Transverse colon (tissue), 4 donors: ENCODE measurements at regions not wholly inside any gene's neighbourhood (a gene's known extent, or its start where the extent isn't known, plus 50 kb on each side); places are given as distances from the start of the nearest gene placed in this dataset.
"Not testable (repeated sequence)": the region's sequence is repeated elsewhere in the genome, so short reads cannot be mapped to it uniquely, and the experiment has no call there.

ENCODE experiments used
- DNase-seq: peaks from one replicate; pipeline ENCODE4 v3.0.0-alpha.2; 2019
- H3K27ac ChIP-seq, 4 donors: fragments of 200-600 bp; sonication (generic); 2 replicates each; pipeline ENCODE4 v1.5.1; 2016 to 2018; ENCODE audit warnings: inconsistent platforms in 4 of 4
- H3K27me3 ChIP-seq: fragments of 200-600 bp; sonication (generic); 2 replicates; pipeline ENCODE4 v1.5.1; 2017; ENCODE audit warnings: inconsistent platforms
- H3K36me3 ChIP-seq, 4 donors: fragments of 200-600 bp; sonication (generic); 2 replicates each; pipeline ENCODE4 v1.5.1; 2017 to 2019; ENCODE audit warnings: inconsistent platforms in 4 of 4
- H3K4me1 ChIP-seq, 4 donors: fragments of 200-600 bp; sonication (generic); 2 replicates each; pipeline ENCODE4 v1.5.1; 2017 to 2020; ENCODE audit warnings: inconsistent platforms in 4 of 4
- H3K4me3 ChIP-seq, 4 donors: fragments of 200-600 bp; sonication (generic); 1 replicate in 1 of 4; 2 replicates in 3 of 4; pipeline versions ENCODE4 v1.5.1 to v1.6.1; 2017 to 2019; ENCODE audit warnings: inconsistent platforms in 4 of 4
- H3K9me3 ChIP-seq, 2 donors: fragments of 200-600 bp; sonication (generic); 2 replicates each; pipeline ENCODE4 v1.5.1; 2017 to 2019; ENCODE audit warnings: inconsistent platforms in 2 of 2
- EP300 ChIP-seq: sonication (generic); formaldehyde crosslinking; IDR thresholded peaks from one replicate; pipeline ENCODE4 v1.6.1; 2017; ENCODE audit warnings: antibody characterized with exemption, low read depth
- POLR2A ChIP-seq: fragments of 450-650 bp; IDR thresholded peaks from one replicate; pipeline ENCODE4 v1.6.1; 2016; ENCODE audit warnings: antibody characterized with exemption, mild to moderate bottlenecking, moderate library complexity
- POLR2AphosphoS5 ChIP-seq, 3 donors: sonication (generic); formaldehyde crosslinking; IDR thresholded peaks; one replicate each; pipeline ENCODE4 v1.6.1; 2016; ENCODE audit warnings: antibody characterized with exemption in 3 of 3
- WGBS, 2 donors: methylation state at CpG; one replicate each; pipeline ENCODE4 v1.1.5; 2018; ENCODE audit warnings: low coverage in 1 of 2; 5-methylcytosine and 5-hydroxymethylcytosine counted together
- in situ Hi-C, 4 donors: fragments of 200-750 bp; cut with MboI; loops; one replicate each; pipeline versions ENCODE4 v1.15.0 to v1.15.1; 2017; ENCODE audit warnings: low sequenced_read_pairs in 3 of 4, low pct_ligation_motif_present in 1 of 4, low pct_unique_long_range_greater_than_20kb in 1 of 4
- intact Hi-C: fragments of 100-400 bp; cut with DNase I; formaldehyde crosslinking; loops from one replicate; pipeline ENCODE4 v1.15.1; 2023; ENCODE audit warnings: low total_unique reads
- TF ChIP-seq, protein P1 (sequence below), 5 experiments: fragments of 200-600 bp in 3 of 5; fragments of 450-650 bp in 2 of 5; sonication (generic) in 3 of 5; IDR thresholded peaks; 1 replicate in 2 of 5; 2 replicates in 3 of 5; pipeline ENCODE4 v1.5.1; 2016 to 2017; ENCODE audit warnings: antibody characterized with exemption in 5 of 5, inconsistent platforms in 3 of 5, mild to moderate bottlenecking in 2 of 5, moderate library complexity in 1 of 5

DNA sequence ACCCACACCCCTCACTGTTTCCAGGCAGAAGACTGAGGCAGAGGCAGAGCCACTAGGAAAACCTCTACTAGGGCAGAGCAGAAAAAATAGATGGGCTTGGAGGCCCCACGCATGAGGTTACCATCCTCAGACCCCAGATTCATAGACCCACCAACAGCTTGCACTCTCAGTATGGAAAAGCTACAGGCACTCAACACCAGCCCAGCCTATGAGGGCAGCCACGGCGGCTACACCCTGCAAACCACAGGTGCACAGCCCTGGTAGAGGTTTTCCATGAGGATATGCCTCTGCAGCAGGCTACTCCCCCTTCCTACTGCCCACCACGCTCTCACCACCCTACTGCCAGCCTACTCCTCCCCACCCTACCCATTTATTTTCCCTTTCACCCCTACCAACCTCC, 235.1 kb downstream of the CWH43 start:
- in situ Hi-C loops (no loop called here), intact Hi-C loops (no loop called here)
- DNase-seq, result no peak
- H3K36me3 ChIP-seq, result no peaks in the 10 kb centered on the region
- 25 to 45% methylated on average over 2 to 4 of the region's 4 CpGs for WGBS, 2 donors
- no peaks in the 10 kb centered on the region for H3K9me3 ChIP-seq
- no peak overlapping the region for H3K27ac ChIP-seq
- no peak for TF ChIP-seq EP300
- TF ChIP-seq POLR2AphosphoS5 (IDR thresholded peaks at IDR 0.05), result no peak
- TF ChIP-seq POLR2A, result no peak
- TF ChIP-seq, protein P1, sequence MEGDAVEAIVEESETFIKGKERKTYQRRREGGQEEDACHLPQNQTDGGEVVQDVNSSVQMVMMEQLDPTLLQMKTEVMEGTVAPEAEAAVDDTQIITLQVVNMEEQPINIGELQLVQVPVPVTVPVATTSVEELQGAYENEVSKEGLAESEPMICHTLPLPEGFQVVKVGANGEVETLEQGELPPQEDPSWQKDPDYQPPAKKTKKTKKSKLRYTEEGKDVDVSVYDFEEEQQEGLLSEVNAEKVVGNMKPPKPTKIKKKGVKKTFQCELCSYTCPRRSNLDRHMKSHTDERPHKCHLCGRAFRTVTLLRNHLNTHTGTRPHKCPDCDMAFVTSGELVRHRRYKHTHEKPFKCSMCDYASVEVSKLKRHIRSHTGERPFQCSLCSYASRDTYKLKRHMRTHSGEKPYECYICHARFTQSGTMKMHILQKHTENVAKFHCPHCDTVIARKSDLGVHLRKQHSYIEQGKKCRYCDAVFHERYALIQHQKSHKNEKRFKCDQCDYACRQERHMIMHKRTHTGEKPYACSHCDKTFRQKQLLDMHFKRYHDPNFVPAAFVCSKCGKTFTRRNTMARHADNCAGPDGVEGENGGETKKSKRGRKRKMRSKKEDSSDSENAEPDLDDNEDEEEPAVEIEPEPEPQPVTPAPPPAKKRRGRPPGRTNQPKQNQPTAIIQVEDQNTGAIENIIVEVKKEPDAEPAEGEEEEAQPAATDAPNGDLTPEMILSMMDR (IDR thresholded peaks at IDR 0.05), result no peak
- H3K4me3 ChIP-seq, result no peak overlapping the region
- no peaks in the 10 kb centered on the region for H3K27me3 ChIP-seq
- no peaks in the 10 kb centered on the region for H3K4me1 ChIP-seq

DNA sequence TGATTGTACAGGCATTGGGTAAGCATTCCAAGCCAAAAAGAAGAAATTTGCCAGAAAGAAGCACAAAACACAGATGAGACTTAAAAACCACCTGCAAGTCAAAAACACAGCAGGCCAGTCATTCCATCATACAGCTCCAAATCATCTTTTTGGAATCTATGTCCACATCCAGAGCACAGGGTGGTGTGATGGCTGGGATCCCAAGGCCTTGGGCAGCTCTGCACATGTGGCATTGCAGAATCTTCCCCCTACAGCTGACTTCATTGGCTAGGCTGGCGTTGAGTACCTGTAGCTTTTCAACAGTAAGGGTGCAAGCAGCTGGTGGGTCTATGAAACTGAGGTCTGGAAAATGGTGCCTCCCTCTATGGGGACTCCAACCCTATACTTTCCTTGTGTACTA, 236.7 kb downstream of the CWH43 start:
- H3K4me3 ChIP-seq, H3K27ac ChIP-seq, H3K9me3 ChIP-seq, H3K36me3 ChIP-seq, in situ Hi-C loops, DNase-seq, H3K4me1 ChIP-seq, H3K27me3 ChIP-seq, intact Hi-C loops: not testable (repeated sequence)
- 47 to 80% methylated on average over 1 of the region's 1 CpG for WGBS, 2 donors

DNA sequence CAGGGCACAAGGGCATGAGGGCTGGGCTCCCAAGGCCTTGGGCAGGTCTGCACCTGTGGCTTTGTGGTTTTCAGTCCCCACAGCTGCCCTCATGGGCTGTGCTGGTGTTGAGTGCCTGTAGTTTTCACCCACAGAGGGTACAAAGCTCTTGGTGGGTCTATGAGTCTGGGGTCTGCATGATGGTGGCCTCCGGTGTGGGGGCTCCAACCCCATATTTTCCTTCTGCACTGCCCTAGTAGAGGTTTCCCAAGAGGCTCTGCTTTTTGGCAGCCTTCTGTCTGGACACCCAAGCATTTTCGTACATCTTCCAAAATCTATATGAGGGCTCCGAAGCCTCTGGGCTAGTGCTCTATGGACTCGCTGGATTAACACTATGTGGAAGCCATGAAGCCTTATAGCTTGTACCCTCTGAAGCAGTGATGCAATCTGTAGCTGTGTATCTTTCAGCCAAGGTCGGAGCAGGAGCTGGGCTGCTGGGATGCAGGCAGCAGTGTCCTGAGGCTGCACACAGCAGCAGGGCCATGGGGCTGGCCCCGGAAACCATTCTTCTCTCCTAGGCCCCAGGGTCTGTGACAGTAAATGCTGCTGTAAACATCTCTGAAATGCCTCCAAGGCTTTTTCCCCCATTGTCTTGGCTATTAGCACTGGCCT, 240.3 kb downstream of the CWH43 start:
- H3K36me3 ChIP-seq, DNase-seq, H3K4me1 ChIP-seq, H3K4me3 ChIP-seq, H3K27ac ChIP-seq, H3K27me3 ChIP-seq, intact Hi-C loops, in situ Hi-C loops, H3K9me3 ChIP-seq: not testable (repeated sequence)
- WGBS, 2 donors, result 79% methylated on average over 6 of the region's 6 CpGs; no CpG with 5 or more reads in 1 of the 2 donors

DNA sequence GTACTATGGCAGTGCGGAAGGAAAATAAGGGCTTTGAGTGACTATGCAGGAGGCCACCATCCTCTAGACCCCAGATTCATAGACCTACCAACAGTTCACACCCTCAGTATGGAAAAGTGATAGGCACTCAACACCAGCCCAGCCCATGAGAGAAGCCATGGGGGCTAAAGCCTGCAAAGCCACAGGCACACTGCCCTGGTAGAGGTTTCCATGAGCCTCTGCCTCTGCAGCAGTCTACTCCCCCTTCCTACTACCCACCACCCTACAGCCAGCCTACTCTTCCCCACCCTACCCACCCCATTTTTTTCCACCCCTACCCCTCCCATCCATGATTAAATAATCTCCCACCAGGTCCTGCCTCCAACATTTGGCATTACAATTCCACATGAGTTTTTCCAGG, 241.9 kb downstream of the CWH43 start:
- intact Hi-C loops, H3K27ac ChIP-seq, H3K36me3 ChIP-seq, DNase-seq, H3K27me3 ChIP-seq, in situ Hi-C loops, H3K9me3 ChIP-seq, H3K4me1 ChIP-seq, H3K4me3 ChIP-seq: not testable (repeated sequence)
- WGBS, 2 donors, result 90% methylated on average over 1 of the region's 1 CpG; no CpG with 5 or more reads in 1 of the 2 donors

DNA sequence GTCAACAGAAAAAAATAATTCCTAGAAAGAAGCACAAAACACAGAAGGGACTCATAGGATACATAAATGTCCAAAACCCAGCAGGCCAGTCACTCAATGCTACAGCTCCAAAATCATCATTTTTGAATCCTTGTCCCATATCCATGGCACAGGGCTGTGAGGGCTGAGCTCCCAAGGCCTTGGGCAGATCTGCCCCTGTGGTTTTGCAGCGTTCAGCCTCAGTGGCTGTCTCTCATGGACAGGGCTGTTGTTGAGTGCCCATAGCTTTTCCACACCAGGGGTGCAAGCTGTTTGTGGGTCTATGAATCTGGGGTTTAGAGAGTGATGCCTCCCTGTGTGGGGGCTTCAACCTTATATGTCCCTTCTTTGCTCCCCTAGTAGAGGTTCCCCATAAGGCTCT, 243.2 kb downstream of the CWH43 start:
- H3K4me3 ChIP-seq, H3K4me1 ChIP-seq, DNase-seq, H3K36me3 ChIP-seq, H3K9me3 ChIP-seq, H3K27ac ChIP-seq, H3K27me3 ChIP-seq, intact Hi-C loops, in situ Hi-C loops: not testable (repeated sequence)
- 32 to 33% methylated on average over 1 of the region's 1 CpG for WGBS, 2 donors

DNA sequence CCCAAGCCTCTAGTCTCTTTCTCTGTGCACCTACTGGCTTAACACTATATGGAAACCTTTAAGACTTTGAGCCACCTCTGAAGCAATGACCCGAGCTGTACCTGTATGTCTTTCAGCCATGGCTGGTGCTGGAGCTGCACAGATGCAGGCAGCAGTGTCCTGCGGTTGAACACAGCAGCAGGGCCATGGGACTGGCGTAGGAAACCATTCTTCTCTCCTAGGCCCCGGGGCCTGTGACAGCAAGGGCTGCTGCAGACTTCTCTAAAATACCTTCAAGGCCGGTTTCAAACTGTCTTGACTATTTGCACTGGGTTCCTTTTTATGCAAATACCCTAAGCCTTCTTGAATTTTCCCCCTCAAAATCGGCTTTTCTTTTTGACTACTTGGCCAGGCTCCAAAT, 243.6 kb downstream of the CWH43 start:
- H3K27ac ChIP-seq, H3K36me3 ChIP-seq, H3K4me3 ChIP-seq, H3K4me1 ChIP-seq, DNase-seq, H3K27me3 ChIP-seq, intact Hi-C loops, H3K9me3 ChIP-seq, in situ Hi-C loops: not testable (repeated sequence)
- 54 to 56% methylated on average over 3 to 6 of the region's 6 CpGs for WGBS, 2 donors

DNA sequence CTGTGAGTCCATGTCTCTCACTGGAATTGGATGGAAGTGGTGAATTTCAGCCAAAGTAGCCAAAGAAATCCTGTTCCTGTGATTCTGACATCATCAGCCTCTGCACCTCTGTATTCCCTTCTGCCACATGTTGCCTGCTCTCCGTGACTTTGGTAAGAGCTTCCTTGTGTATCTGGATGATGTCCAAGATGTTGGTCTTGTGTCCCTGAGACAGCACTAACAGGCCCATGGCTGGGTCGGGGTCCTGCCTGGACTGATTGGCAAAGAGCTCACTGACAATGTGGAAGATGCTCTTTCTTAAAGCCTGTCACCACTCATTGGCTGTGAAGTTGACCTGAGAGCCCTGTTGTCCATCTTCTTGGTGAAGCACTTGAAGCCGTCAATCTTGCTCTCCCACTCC, 247.3 kb downstream of the CWH43 start:
- intact Hi-C loops, H3K27me3 ChIP-seq, H3K9me3 ChIP-seq, DNase-seq, in situ Hi-C loops, H3K36me3 ChIP-seq, H3K27ac ChIP-seq, H3K4me3 ChIP-seq, H3K4me1 ChIP-seq: not testable (repeated sequence)
- WGBS, 2 donors, result 42% methylated on average over 3 of the region's 3 CpGs; no CpG with 5 or more reads in 1 of the 2 donors

DNA sequence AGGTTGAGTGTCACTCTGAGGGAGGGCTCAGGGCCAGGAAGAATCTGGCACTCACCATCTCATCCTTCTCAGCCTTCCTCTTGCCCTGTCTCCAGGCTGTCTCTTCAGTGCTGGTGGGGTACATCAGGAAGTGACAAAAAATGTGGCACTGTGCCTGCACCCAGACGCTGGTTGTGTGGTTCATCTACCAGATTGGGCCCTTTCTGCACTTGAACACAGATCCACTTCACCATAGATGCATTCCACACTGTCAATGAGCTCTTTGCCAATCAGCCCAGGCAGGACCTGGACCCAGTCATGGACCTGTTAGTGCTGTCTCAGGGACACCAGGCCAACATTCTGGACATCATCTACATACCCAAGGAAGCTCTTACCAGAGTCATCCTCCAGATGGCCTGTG, 247.7 kb downstream of the CWH43 start:
- H3K36me3 ChIP-seq, H3K4me3 ChIP-seq, DNase-seq, intact Hi-C loops, in situ Hi-C loops, H3K9me3 ChIP-seq, H3K27me3 ChIP-seq, H3K27ac ChIP-seq, H3K4me1 ChIP-seq: not testable (repeated sequence)
- WGBS, 2 donors, result 76% methylated on average over 1 of the region's 1 CpG; no CpG with 5 or more reads in 1 of the 2 donors

DNA sequence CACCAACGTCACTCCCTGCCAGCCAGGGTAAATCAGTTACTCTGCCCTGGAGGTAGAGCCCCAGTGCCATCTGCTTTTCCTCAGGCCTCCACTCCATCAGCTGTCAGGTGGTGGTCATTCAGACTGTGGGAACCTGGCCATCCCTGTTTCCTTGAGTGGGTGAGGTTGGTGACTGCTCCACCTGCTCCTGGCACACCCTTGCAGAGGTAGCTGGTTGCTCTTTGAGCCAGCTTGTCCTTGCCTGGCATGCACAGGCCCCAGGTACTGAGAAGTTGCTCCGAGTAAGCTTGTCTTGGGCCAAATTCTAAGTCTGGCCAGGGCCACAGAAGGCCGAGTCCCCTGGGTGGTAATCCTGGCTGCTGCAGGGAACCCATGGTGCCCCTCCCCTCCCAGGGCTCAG, 248.3 kb downstream of the CWH43 start:
- WGBS, 2 donors, result 38% methylated on average over 2 of the region's 3 CpGs; no CpG with 5 or more reads in 1 of the 2 donors
- H3K27me3 ChIP-seq, DNase-seq, H3K4me1 ChIP-seq, H3K9me3 ChIP-seq, H3K36me3 ChIP-seq, H3K4me3 ChIP-seq, intact Hi-C loops, in situ Hi-C loops, H3K27ac ChIP-seq: not testable (repeated sequence)
